Retinal pigment epithelial cell (primary cell): ENCODE measurements at regions not wholly inside any gene's neighbourhood (a gene's known extent, or its start where the extent isn't known, plus 50 kb on each side); places are given as distances from the start of the nearest gene placed in this dataset.
"Not testable (repeated sequence)": the region's sequence is repeated elsewhere in the genome, so short reads cannot be mapped to it uniquely, and the experiment has no call there.

Experiments used
- DNase-seq: peaks from one replicate; pipeline ENCODE4 v3.0.0-alpha.2; 2010; ENCODE audit warnings: low read depth
- H3K4me3 ChIP-seq: 2 replicates; pipeline ENCODE4 v1.5.1; 2011; ENCODE audit warnings: mild to moderate bottlenecking, low read length, control low read depth, moderate library complexity
- TF ChIP-seq, protein P1 (sequence below): conservative IDR thresholded peaks from 2 replicates; pipeline ENCODE4 v1.5.1; 2011; ENCODE audit warnings: low read depth, low read length, control low read depth, inconsistent platforms

DNA sequence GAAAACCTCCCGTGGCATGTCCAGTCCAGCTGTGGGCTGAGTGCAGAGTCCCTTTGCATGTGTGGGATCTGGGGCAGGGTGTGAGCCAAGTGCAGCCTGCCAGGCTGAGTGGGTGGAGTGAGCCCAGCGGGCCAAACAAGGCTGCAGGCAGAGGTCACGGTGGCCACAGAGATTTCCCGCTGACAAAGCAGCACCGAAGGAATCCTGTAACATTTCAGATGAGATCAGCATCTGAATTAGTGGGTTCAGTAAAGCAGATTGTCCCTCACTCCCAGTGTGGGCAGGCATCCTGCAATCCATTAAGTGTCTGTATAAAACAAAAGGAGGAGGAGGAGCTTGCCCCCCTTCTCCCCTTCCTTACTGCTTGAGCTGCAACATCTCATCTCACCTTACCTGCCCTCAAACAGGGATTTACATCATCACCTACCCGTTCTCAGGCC lies 324.4 kb downstream of the FAT4 start:
- H3K4me3 ChIP-seq, result no peak overlapping the region
- TF ChIP-seq, protein P1, sequence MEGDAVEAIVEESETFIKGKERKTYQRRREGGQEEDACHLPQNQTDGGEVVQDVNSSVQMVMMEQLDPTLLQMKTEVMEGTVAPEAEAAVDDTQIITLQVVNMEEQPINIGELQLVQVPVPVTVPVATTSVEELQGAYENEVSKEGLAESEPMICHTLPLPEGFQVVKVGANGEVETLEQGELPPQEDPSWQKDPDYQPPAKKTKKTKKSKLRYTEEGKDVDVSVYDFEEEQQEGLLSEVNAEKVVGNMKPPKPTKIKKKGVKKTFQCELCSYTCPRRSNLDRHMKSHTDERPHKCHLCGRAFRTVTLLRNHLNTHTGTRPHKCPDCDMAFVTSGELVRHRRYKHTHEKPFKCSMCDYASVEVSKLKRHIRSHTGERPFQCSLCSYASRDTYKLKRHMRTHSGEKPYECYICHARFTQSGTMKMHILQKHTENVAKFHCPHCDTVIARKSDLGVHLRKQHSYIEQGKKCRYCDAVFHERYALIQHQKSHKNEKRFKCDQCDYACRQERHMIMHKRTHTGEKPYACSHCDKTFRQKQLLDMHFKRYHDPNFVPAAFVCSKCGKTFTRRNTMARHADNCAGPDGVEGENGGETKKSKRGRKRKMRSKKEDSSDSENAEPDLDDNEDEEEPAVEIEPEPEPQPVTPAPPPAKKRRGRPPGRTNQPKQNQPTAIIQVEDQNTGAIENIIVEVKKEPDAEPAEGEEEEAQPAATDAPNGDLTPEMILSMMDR, result no peak
- peak; percentile 32 for DNase-seq

GRCh38 chr4:125641611-125642010 lies 326.9 kb downstream of the FAT4 start:
- TF ChIP-seq, protein P1, result no peak

GRCh38 chr4:125642645-125643044 lies 327.9 kb downstream of the FAT4 start:
- TF ChIP-seq, protein P1, result no peak
- DNase-seq, result no peak
- H3K4me3 ChIP-seq, result no peak overlapping the region

More at GRCh38 chr4:125641611-125642010, 326.9 kb downstream of the FAT4 start:
- DNase-seq, result no peak
- no peak overlapping the region for H3K4me3 ChIP-seq

DNA sequence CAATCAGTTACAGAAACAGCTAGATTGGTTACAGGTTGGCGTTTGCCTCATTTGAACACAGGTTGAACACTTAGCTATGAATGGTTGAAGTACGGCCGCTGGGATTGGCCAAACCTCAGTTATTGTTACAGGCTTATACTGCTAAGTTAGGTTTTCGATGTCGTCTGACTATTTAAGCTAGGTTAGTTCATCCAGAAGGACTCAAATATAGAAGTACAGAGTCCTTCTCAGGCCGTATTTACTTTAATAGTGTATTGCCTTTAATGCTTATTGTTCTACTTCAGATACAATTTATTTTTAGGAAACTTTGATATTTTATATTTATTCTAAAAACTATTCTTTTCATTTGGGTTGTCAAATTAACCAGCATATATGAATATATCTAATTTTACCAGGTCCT lies 334.7 kb downstream of the FAT4 start:
- DNase-seq, result no peak
- H3K4me3 ChIP-seq, result no peak overlapping the region

GRCh38 chr4:125650557-125650956 lies 335.8 kb downstream of the FAT4 start:
- no peak for DNase-seq
- TF ChIP-seq, protein P1, result no peak
- H3K4me3 ChIP-seq, result no peak overlapping the region

More for the DNA sequence above, 334.7 kb downstream of the FAT4 start:
- TF ChIP-seq, protein P1, result no peak

- not testable (repeated sequence) for H3K4me3 ChIP-seq
These were observed 337.1 kb downstream of the FAT4 start for GRCh38 chr4:125651707-125652357.

GRCh38 chr4:125658773-125659172 lies 344.0 kb downstream of the FAT4 start:
- DNase-seq, result no peak
- H3K4me3 ChIP-seq, result no peak overlapping the region
- TF ChIP-seq, protein P1, result no peak

More at GRCh38 chr4:125651707-125652357, 337.1 kb downstream of the FAT4 start:
- not testable (repeated sequence) for DNase-seq
